Anterior cingulate cortex (tissue), 58 donors: ENCODE measurements at regions not wholly inside any gene's neighbourhood (a gene's known extent, or its start where the extent isn't known, plus 50 kb on each side); places are given as distances from the start of the nearest gene placed in this dataset.

Experiments used
- DNase-seq, 58 donors: peaks; one replicate each; lab custom pipeline; 2025; lab: John Stamatoyannopoulos, UW

- no peak for DNase-seq
These were observed 211.8 kb upstream of the SLC14A2 start for GRCh38 chr18:45403341-45404049.

DNA sequence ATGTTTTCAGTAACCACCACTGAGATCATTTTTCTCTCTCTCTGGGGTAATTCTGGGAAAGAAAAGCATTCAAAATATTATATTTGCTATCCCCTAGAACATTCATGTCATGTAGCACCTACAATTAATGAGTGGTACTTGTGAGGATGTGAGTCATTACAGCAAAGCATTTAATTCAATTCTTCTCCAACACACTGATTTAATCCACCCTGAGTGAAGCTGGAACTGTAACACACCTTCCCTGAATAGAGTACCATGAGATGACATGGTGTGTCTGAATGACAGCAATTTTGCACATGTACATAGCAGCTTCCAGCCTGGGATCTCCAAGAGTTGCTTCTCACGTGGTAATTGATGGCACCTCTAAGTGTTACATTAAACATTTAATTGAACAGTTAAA is 207.1 kb upstream of the SLC14A2 start:
- no peak for DNase-seq

- DNase-seq: no peak
These were observed 205.3 kb upstream of the SLC14A2 start for GRCh38 chr18:45409971-45410370.

GRCh38 chr18:45412577-45412976 is 202.7 kb upstream of the SLC14A2 start:
- DNase-seq: no peak

GRCh38 chr18:45413180-45413836 is 202.0 kb upstream of the SLC14A2 start:
- no peak for DNase-seq

- DNase-seq: no peak
These were observed 199.7 kb upstream of the SLC14A2 start for GRCh38 chr18:45415614-45416013.

DNA sequence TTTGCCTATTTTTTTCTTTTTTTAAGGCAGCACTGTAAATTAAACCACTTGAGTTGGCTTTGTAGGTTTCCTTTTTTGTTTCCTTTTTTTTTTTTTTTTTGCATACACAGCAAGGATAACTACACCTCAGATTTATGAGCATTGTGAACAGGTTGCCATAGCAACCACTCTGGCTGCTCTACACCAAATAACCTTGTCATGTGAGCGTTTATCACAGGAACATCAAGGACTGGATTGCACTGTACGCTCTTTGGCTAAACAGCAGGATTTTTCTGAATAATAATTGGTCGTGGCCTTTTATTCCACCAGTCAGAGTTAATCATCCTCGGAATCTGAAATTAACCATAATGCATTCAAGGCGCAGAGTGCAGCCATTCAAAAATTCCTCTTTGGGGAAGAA is 199.1 kb upstream of the SLC14A2 start:
- DNase-seq: peak in 6 of 58 donors; percentile 0 to 18 (median 3)

GRCh38 chr18:45417392-45417791 is 197.9 kb upstream of the SLC14A2 start:
- no peak for DNase-seq

DNA sequence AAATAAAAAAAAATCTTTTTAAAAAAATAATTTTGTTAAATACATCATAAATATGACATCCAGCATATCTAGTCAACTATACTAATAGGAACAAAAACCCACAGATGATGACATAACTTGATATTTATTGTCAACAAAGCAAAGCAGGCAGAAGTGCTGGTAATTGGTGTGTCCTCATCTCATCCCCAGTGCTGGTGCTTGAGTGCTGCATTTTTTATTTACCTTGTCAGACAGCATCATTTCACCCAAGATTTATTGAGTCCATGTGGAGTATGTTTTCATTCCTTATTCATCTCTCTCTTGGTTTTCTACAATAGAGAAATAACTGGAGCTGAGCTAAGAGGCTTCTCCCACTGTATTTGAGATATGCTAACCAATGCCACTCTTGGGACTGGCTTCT is 191.6 kb upstream of the SLC14A2 start:
- no peak for DNase-seq

DNA sequence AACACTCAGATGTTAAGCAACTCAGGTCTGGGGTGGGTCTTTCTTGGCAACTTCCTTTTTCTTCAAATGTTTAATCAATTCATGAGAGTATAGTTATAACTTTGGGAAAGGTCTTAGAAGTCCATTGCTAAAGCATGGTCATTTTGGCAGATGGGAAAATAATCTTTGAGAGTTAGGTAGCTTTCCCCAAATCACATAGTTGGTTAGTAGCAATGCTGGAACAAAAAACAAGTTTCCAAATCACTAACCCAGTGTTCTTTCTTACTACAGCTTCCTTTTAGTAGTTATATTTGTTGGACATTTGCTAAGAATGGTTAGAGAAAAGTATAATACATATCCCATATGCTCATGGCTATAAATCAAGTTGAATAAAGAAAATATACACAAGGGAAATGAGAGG is 185.2 kb upstream of the SLC14A2 start:
- no peak for DNase-seq

DNA sequence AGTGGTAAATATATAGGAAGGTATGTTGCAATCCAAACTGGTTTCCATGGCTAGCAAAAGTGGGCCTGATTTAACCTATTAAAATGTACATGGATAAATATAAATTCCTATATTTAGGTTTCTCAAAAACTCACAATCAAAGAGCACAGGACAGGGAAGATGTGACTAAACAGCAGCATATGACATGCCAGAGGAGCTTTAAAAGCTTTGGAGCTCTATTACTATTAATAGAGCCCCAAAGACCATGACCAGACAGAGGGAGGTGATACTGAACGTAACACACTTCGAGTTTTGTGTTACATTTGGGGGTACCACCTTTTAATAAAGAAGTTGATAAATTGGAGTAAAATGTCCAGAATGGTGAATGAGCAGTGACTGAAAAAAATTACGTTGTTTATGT is 179.5 kb upstream of the SLC14A2 start:
- no peak for DNase-seq

- DNase-seq: no peak
These were observed 177.9 kb upstream of the SLC14A2 start for GRCh38 chr18:45437366-45437765.

DNA sequence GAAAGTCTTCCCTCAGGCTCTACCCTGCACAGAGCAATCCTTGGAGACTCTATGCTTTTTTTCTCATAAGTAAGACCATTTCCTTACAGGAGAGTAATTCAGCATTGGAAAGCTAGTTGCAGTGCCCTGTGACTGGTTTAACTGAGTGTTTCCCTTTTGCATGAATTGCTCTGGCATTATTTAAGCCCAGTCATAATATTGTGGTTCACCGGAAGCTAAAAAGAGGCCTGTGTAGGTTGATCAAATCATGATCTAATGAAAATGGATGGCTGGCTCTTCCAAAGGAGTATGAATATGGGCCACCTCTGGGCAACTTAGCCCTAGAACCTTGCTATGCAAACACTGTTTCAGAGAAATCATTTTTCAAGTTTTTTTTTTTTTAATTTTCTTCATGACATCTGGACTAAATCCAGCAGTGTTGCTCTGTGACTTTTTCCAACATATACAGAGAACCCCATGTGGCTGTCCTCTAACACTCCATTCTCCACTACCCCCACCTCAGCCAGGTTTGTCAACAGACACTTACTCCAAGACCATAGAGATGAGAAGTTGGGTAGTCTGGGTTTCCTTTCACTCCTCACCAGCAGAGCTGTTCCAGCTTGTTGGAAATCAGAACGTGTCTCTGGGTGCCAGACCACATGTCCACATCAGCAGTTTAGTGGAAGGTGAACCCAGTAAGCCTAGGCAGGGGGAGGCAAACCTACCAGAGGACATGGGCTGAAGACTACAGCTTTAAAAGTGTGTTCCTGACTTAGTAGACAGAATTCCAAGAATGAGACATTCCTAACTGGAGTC is 175.2 kb upstream of the SLC14A2 start:
- no peak for DNase-seq

DNA sequence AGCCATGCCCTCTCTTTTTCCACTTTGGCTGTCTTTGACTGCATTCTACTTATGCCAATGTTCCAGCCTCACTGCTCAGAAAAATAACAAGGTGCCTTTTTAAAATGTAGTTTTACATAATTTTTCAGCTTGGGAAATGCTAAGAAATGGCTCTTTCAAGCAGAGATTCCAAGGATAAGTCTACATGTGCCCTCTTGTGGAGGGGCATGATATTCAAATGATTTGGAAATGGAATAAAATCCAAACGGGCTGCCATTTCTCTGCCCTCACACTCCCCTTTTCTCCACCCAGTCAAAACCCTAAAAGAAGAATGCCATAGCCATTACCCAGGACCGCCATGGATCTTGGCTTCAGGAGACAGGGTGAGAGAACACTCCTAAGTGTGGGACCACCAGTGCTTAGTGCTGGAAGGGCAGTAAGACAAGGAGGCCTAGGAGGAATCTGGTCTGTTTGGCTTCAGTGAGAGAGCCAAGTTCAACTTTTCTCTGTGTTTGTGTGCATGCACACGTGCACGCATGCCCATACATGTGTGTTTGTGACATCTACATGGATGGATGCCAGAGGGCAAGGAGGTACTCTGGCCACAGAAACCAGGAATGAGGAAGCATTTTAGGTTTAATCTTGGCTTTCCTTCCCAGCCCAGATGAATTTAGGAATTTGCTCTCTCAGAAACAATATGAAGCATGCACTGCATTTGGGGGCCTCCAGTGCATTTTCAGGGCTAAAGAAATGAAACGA is 174.0 kb upstream of the SLC14A2 start:
- no peak for DNase-seq

- DNase-seq: no peak
These were observed 171.2 kb upstream of the SLC14A2 start for GRCh38 chr18:45444040-45444439.

DNA sequence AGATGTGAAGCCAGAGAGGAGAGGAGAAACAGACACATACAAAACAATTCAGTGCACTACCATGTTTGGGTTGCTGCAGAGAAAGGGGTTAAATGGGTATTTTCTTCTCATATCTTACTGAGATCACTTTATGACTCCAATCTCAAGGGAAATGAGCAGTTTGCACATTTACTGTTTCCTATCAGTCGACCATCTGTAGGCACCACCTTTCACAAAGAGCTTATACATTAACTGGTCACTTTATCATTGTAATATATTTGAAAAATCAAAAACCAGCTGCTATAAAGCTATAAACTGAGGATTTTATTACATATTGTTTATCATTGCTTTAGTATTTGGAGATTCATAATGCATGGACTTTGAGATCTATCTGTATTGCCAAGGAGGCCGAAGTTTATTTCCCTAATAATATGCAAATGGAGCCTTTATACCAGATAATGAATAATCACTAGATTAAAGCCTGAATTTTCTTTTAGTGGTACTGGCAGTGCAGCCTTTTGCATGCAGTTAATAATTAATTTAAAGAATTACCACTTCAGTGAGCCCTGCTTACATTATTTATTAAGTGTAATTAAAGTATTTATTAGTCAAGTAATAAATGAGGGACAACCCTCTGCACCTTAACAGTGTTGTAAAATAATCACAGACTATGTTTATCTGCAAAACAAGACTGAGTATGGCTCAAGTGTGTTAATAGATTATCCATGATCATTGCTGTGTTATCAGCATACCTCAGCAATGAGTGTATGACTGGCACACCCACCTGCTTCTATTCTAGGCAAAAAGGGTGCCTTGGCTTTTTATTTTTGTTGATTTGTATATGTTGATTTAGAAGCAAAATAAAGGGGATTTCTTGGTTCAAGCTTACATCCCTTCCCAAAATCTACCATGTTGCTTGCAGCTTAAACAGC is 167.7 kb upstream of the SLC14A2 start:
- DNase-seq: no peak

DNA sequence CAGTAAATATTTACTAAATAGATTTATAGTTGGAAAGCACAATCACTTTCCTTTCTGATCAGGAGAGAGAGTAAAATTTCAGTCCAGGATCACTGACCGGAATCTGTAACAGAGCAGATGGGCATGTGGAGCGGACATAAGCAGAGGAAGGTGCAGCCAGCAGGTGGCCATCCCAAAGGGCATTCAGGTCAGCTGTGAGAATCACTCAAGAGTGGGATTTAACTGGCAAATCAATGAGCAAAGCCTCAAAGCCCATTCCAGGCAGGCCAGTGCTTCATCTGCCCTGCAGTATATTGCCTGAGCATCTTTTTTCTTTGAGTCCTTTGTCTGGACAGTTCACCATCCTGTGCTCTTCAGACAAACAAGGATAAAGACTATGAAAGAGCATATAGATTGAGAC is 166.4 kb upstream of the SLC14A2 start:
- no peak for DNase-seq

DNA sequence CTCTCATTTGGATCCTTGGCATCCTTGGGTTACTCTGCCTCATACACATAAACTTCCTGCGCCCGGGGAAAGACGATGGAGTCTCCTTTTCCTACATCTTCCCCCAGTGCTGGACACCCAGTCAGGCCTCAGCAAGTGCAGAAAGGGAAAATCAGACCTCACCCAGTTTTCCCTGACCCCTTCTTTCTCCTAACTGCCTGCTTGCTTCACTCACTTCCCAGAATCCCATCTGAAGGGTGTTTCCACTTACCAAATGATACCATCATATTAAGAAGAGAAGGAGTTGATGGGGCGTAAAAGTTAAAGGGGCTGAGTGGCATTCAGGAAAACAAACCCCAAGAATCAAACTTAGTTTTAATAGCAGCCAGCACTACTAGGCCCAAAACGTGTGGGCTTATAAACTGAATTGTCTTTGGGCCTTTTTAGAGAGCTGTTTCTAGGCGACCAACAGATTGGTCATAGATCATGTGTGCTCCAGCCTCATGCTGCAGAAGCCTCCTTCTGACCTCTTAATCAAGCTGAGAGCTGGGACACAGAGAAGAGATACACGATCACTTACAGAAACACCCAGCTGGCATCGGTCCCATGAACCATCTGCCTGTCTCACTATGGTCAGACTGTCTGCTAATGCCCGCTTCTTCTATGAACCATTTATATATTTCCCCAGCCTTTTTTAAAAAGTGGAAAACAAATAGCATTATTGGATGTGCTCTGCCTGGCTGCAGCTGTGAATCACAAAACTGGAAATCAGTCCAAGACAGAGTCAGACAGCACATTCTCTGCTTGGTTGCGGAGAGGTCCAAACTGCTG is 165.7 kb upstream of the SLC14A2 start:
- peak in 41 of 58 donors; percentile 7 to 72 (median 25) for DNase-seq
